Ascending aorta (tissue), 2 donors: ENCODE measurements at regions not wholly inside any gene's neighbourhood (a gene's known extent, or its start where the extent isn't known, plus 50 kb on each side); places are given as distances from the start of the nearest gene placed in this dataset.

Source experiments
- DNase-seq, 2 donors: peaks; one replicate each; pipeline ENCODE4 v3.0.0-alpha.2; 2019; ENCODE audit warnings: low spot score in 2 of 2
- H3K27ac ChIP-seq, 2 donors: fragments of 200-600 bp; sonication (generic); one replicate each; pipeline ENCODE4 v1.5.1; 2016 to 2017; ENCODE audit warnings: mild to moderate bottlenecking in 1 of 2
- H3K27me3 ChIP-seq: fragments of 200-600 bp; sonication (generic); one replicate; pipeline ENCODE4 v1.5.1; 2017
- H3K36me3 ChIP-seq, 2 donors: fragments of 200-600 bp; sonication (generic); one replicate each; pipeline ENCODE4 v1.5.1; 2016
- H3K4me1 ChIP-seq, 2 donors: fragments of 200-600 bp; sonication (generic); one replicate each; pipeline ENCODE4 v1.5.1; 2016 to 2017; ENCODE audit warnings: mild to moderate bottlenecking in 1 of 2
- H3K4me3 ChIP-seq, 2 donors: fragments of 200-600 bp; sonication (generic); one replicate each; pipeline ENCODE4 v1.5.1; 2016 to 2017; ENCODE audit warnings: mild to moderate bottlenecking in 1 of 2
- H3K9me3 ChIP-seq, 2 donors: fragments of 200-600 bp; sonication (generic); one replicate each; pipeline ENCODE4 v1.5.1; 2016
- CTCF ChIP-seq, 3 experiments: fragments of 200-600 bp in 2 of 3; fragments of 450-650 bp in 1 of 3; sonication (generic) in 2 of 3; IDR thresholded peaks; one replicate each; pipeline ENCODE4 v1.5.1; 2016 to 2019; ENCODE audit warnings: antibody characterized with exemption in 3 of 3, mild to moderate bottlenecking in 1 of 3, moderate library complexity in 1 of 3
- intact Hi-C: fragments of 100-400 bp; cut with DNase I; formaldehyde crosslinking; loops from one replicate; pipeline ENCODE4 v1.15.1; 2023

GRCh38 chr7:25840209-25840792, 311.7 kb upstream of the NFE2L3 start:
- no peak overlapping the region for H3K4me3 ChIP-seq
- no peak for DNase-seq
- intact Hi-C loops, result no loop called here
- H3K9me3 ChIP-seq, result no peaks in the 10 kb centered on the region
- peaks cover 11 to 51% of the 10 kb centered on the region in 2 donors for H3K4me1 ChIP-seq
- peak overlapping the region; percentile 71 to 73 for H3K27ac ChIP-seq
- TF ChIP-seq CTCF (IDR thresholded peaks at IDR 0.05), result no peak
- no peaks in the 10 kb centered on the region for H3K36me3 ChIP-seq
- no peaks in the 10 kb centered on the region for H3K27me3 ChIP-seq

- no peaks in the 10 kb centered on the region for H3K36me3 ChIP-seq
- no peaks in the 10 kb centered on the region for H3K9me3 ChIP-seq
- H3K4me1 ChIP-seq, result peaks cover 11 to 64% of the 10 kb centered on the region in 2 donors
- peak overlapping the region; percentile 71 to 73 for H3K27ac ChIP-seq
- H3K27me3 ChIP-seq, result no peaks in the 10 kb centered on the region
- no peak for TF ChIP-seq CTCF (IDR thresholded peaks at IDR 0.05)
- no peak overlapping the region for H3K4me3 ChIP-seq
- intact Hi-C loops, result no loop called here
- no peak for DNase-seq
These were observed 310.4 kb upstream of the NFE2L3 start for GRCh38 chr7:25841575-25841974.

- H3K4me1 ChIP-seq, result peaks cover 11 to 69% of the 10 kb centered on the region in 2 donors
- TF ChIP-seq CTCF (IDR thresholded peaks at IDR 0.05), result no peak
- no peaks in the 10 kb centered on the region for H3K27me3 ChIP-seq
- H3K36me3 ChIP-seq, result no peaks in the 10 kb centered on the region
- no peaks in the 10 kb centered on the region for H3K9me3 ChIP-seq
- H3K4me3 ChIP-seq, result no peak overlapping the region
- DNase-seq, result no peak
- H3K27ac ChIP-seq, result peak overlapping the region; percentile 71 to 73
- intact Hi-C loops, result loop anchor here (2.0 kb wide), 1 partner anchor 39 kb away; no protein-coding TSS in a partner anchor
These were observed 309.7 kb upstream of the NFE2L3 start for GRCh38 chr7:25842201-25842733.

- H3K4me1 ChIP-seq, result peaks cover 11 to 81% of the 10 kb centered on the region in 2 donors
- H3K4me3 ChIP-seq, result no peak overlapping the region
- no peaks in the 10 kb centered on the region for H3K27me3 ChIP-seq
- no peaks in the 10 kb centered on the region for H3K36me3 ChIP-seq
- peak overlapping the region; percentile 71 to 73 for H3K27ac ChIP-seq
- no peaks in the 10 kb centered on the region for H3K9me3 ChIP-seq
- intact Hi-C loops, result loop anchor here (2.0 kb wide), 1 partner anchor 41 kb away; no protein-coding TSS in a partner anchor
- DNase-seq, result no peak
- no peak for TF ChIP-seq CTCF (IDR thresholded peaks at IDR 0.05)
These were observed 308.5 kb upstream of the NFE2L3 start for GRCh38 chr7:25843467-25843866.

GRCh38 chr7:25844102-25844870, 307.7 kb upstream of the NFE2L3 start:
- Histone ChIP-seq H3K9me3 (no peaks in the 10 kb centered on the region), H3K27ac (peak overlapping the region; percentile 71 to 73), H3K36me3 (no peaks in the 10 kb centered on the region), H3K4me3 (no peak overlapping the region), H3K27me3 (no peaks in the 10 kb centered on the region), H3K4me1 (peaks cover 17 to 87% of the 10 kb centered on the region in 2 donors)
- DNase-seq, result no peak
- no peak for TF ChIP-seq CTCF (IDR thresholded peaks at IDR 0.05)
- intact Hi-C loops, result no loop called here
